GM12878 (cell line): ENCODE measurements at regions not wholly inside any gene's neighbourhood (a gene's known extent, or its start where the extent isn't known, plus 50 kb on each side); places are given as distances from the start of the nearest gene placed in this dataset.

Experiments
- ATAC-seq: fragments of 200-7000 bp; cut with Tn5 transposase; 3 replicates; pipeline ENCODE4 v1.9.1; 2020; ENCODE audit warnings: mild to moderate bottlenecking, moderate library complexity
- BruUV-seq: library from RNA; stranded (reverse); fragments of 400-500 nt; replicated peaks from 2 replicates; lab custom pipeline; 2021; lab: Mats Ljungman, UMichigan
- CTCF ChIA-PET: fragments of 300-600 bp; sonication (Branson Sonifier 250); formaldehyde crosslinking; extraction: SDS; loops from one replicate; lab custom pipeline; 2021; ENCODE audit warnings: inconsistent platforms; lab: Yijun Ruan, JAX
- POLR2A ChIA-PET: fragments of 350-600 bp; formaldehyde crosslinking; extraction: SDS; loops from one replicate; lab custom pipeline; 2021; ENCODE audit warnings: inconsistent platforms; lab: Charles Lee
- RAD21 ChIA-PET: fragments of 300-600 bp; sonication (Branson Sonifier 250); formaldehyde crosslinking; loops from one replicate; lab custom pipeline; 2023; ENCODE audit warnings: antibody characterized with exemption; ENCODE audit not compliant: unreplicated experiment; lab: Charles Lee
- SMC1A ChIA-PET: fragments of 300-600 bp; sonication (Branson Sonifier 250); formaldehyde crosslinking; loops from one replicate; lab custom pipeline; 2023; ENCODE audit not compliant: unreplicated experiment, uncharacterized antibody; lab: Charles Lee
- DNase-seq: peaks from one replicate; pipeline ENCODE4 v3.0.0-alpha.2; 2011; ENCODE audit warnings: low read depth, low spot score
- FAIRE-seq: peaks from 3 replicates; lab custom pipeline; 2011; peaks lifted over from hg19 to GRCh38; lab: Jason Lieb, UNC
- H2AFZ ChIP-seq: 2 replicates; pipeline ENCODE4 v1.6.0; 2011; ENCODE audit warnings: low read depth, low read length, control low read depth; ENCODE audit not compliant: control insufficient read depth
- H3K27ac ChIP-seq: 2 replicates; pipeline ENCODE4 v1.5.1; 2011; ENCODE audit warnings: control low read depth; ENCODE audit not compliant: control insufficient read depth, insufficient read depth
- H3K27me3 ChIP-seq, 2 experiments: replicated peaks in 1 of 2; 2 replicates each; pipeline versions ENCODE4 v1.6.0 to v1.6.1; 2011; ENCODE audit warnings: low read length in 1 of 2; ENCODE audit not compliant: control insufficient read depth in 2 of 2, insufficient read depth in 2 of 2
- H3K36me3 ChIP-seq, 2 experiments: 2 replicates each; pipeline ENCODE4 v1.5.1; 2011; ENCODE audit warnings: low read length in 1 of 2; ENCODE audit not compliant: control insufficient read depth in 2 of 2, insufficient read depth in 2 of 2
- H3K4me1 ChIP-seq: 2 replicates; pipeline ENCODE4 v1.6.1; 2011; ENCODE audit warnings: mild to moderate bottlenecking, low read length, moderate library complexity, mixed read lengths; ENCODE audit not compliant: control insufficient read depth, insufficient read depth
- H3K4me2 ChIP-seq: 2 replicates; pipeline ENCODE4 v1.6.0; 2011; ENCODE audit warnings: control low read depth; ENCODE audit not compliant: control insufficient read depth, insufficient read depth
- H3K4me3 ChIP-seq: fragments of 200-600 bp; sonication (generic); 2 replicates; pipeline ENCODE4 v1.5.1; 2016
- H3K79me2 ChIP-seq: 2 replicates; pipeline ENCODE4 v1.6.0; 2011; ENCODE audit warnings: low read length; ENCODE audit not compliant: control insufficient read depth, insufficient read depth
- H3K9ac ChIP-seq: 2 replicates; pipeline ENCODE4 v1.8.0; 2011; ENCODE audit warnings: low read length, control low read depth, mixed read lengths; ENCODE audit not compliant: control insufficient read depth, insufficient read depth
- H3K9me3 ChIP-seq: replicated peaks from 3 replicates; pipeline ENCODE4 v1.5.1; 2011; ENCODE audit warnings: mild to moderate bottlenecking, low read length; ENCODE audit not compliant: control insufficient read depth, insufficient read depth
- H4K20me1 ChIP-seq: 2 replicates; pipeline ENCODE4 v1.6.0; 2011; ENCODE audit not compliant: control insufficient read depth, insufficient read depth
- ATF2 ChIP-seq: IDR thresholded peaks from 2 replicates; pipeline ENCODE4 v1.6.1; 2012; ENCODE audit warnings: low read length, inconsistent platforms
- CBFB ChIP-seq: IDR thresholded peaks from 2 replicates; pipeline ENCODE4 v1.6.1; 2016; ENCODE audit warnings: antibody characterized with exemption, low read depth
- KDM1A ChIP-seq: fragments of 200-600 bp; sonication (generic); IDR thresholded peaks from 2 replicates; pipeline ENCODE4 v1.6.1; 2016; ENCODE audit warnings: borderline replicate concordance
- NBN ChIP-seq: fragments of 450-650 bp; IDR thresholded peaks from 2 replicates; pipeline ENCODE4 v1.6.1; 2016
- NRF1 ChIP-seq: conservative IDR thresholded peaks from 2 replicates; pipeline ENCODE4 v1.6.1; 2011; ENCODE audit warnings: mild to moderate bottlenecking, low read depth, low read length, improper control_type of control experiment
- PKNOX1 ChIP-seq: fragments of 450-650 bp; IDR thresholded peaks from 2 replicates; pipeline ENCODE4 v1.6.1; 2016; ENCODE audit warnings: mild to moderate bottlenecking
- SIN3A ChIP-seq: IDR thresholded peaks from 2 replicates; pipeline ENCODE4 v1.6.1; 2012; ENCODE audit warnings: low read depth, low read length, improper control_type of control experiment
- WGBS: methylation state at CpG from one replicate; pipeline ENCODE4 v1.1.6; 2016; ENCODE audit warnings: low lambda C conversion rate; ENCODE audit not compliant: insufficient replicate concordance, insufficient coverage; ENCODE audit errors: missing lambda C conversion rate; 5-methylcytosine and 5-hydroxymethylcytosine counted together
- in situ Hi-C: fragments of 300-500 bp; cut with MboI; formaldehyde crosslinking; loops from 9 replicates; pipeline ENCODE4 v1.14.3; 2018; ENCODE audit warnings: mixed read lengths
- intact Hi-C: fragments of 100-400 bp; cut with micrococcal nuclease; formaldehyde crosslinking; loops from one replicate; pipeline ENCODE4 v1.14.2; 2022; ENCODE audit not compliant: unreplicated experiment

- ATAC-seq: no peak
- Histone ChIP-seq H2AFZ (no peak overlapping the region), H3K4me3 (no peak overlapping the region), H3K9me3 (no peaks in the 10 kb centered on the region; the same call in 2 of the 3 replicates), H4K20me1 (no peaks in the 10 kb centered on the region), H3K27me3 (peaks cover 2 to 4% of the 10 kb centered on the region in 2 experiments; a peak in 2 of 4 replicates), H3K79me2 (no peaks in the 10 kb centered on the region), H3K4me1 (no peaks in the 10 kb centered on the region), H3K27ac (no peak overlapping the region), H3K4me2 (no peak overlapping the region), H3K36me3 (no peaks in the 10 kb centered on the region), H3K9ac (no peak overlapping the region)
- DNase-seq: no peak
- BruUV-seq: no TSS peak
- ChIA-PET RAD21 (interaction anchor here (2.5 kb wide), 1 partner anchor 11 kb away, joined by 9 read pairs; no protein-coding TSS in a partner anchor), POLR2A (interaction anchor here (1.4 kb wide), 1 partner anchor 11 kb away, joined by 4 read pairs; no protein-coding TSS in a partner anchor), CTCF (interaction anchor here (3.6 kb wide), 1 partner anchor 11 kb away, joined by 32 read pairs; no protein-coding TSS in a partner anchor), SMC1A (interaction anchor here (0.7 to 1.4 kb wide), 2 partner anchors 11 to 103 kb away, joined by 3 to 6 read pairs; no protein-coding TSS in a partner anchor)
- no peak for FAIRE-seq
- intact Hi-C loops: no loop called here
- in situ Hi-C loops: no loop called here
- no peak for TF ChIP-seq ATF2
- no peak for TF ChIP-seq NBN
- no peak for TF ChIP-seq NRF1
- no peak for TF ChIP-seq KDM1A
- no peak for TF ChIP-seq CBFB
- TF ChIP-seq SIN3A: no peak
- no peak for TF ChIP-seq PKNOX1
- WGBS: 45% methylated on average over 1 of the region's 1 CpG
These were observed 114.4 kb upstream of the ZNF366 start for GRCh38 chr5:72621576-72621975.
